ENCODE measurements at regions not wholly inside any gene's neighbourhood (a gene's known extent, or its start where the extent isn't known, plus 50 kb on each side); places are given as distances from the start of the nearest gene placed in this dataset.

- WGBS, 2 donors, result 83 to 84% methylated on average over 4 of the region's 4 CpGs
- no peak overlapping the region for H3K4me3 ChIP-seq (replicated peaks in 1 of 3)
Observed at GRCh38 chr1:193762236-193762635, 575.8 kb upstream of the B3GALT2 start.

GRCh38 chr1:193755441-193755840, 569.0 kb upstream of the B3GALT2 start:
- Histone ChIP-seq H3K27ac (no peak overlapping the region), H3K4me1 (no peaks in the 10 kb centered on the region), H3K27me3 (no peaks in the 10 kb centered on the region), H3K9me3 (no peaks in the 10 kb centered on the region), H3K4me3 (replicated peaks in 1 of 3) (no peak overlapping the region), H3K36me3 (no peaks in the 10 kb centered on the region)
- no peak for DNase-seq
- TF ChIP-seq CTCF (IDR thresholded peaks at IDR 0.05) (no peak), POLR2A (IDR thresholded peaks at IDR 0.05) (no peak)
- intact Hi-C loops (cut with DNase I), result no loop called here
- WGBS, 2 donors, result 82 to 84% methylated on average over 2 of the region's 2 CpGs

More at GRCh38 chr1:193762236-193762635, 575.8 kb upstream of the B3GALT2 start:
- no peak for DNase-seq
- H3K27me3 ChIP-seq, result no peaks in the 10 kb centered on the region
- no peak overlapping the region for H3K27ac ChIP-seq
- H3K36me3 ChIP-seq, result no peaks in the 10 kb centered on the region
- TF ChIP-seq POLR2A (IDR thresholded peaks at IDR 0.05) (no peak), CTCF (IDR thresholded peaks at IDR 0.05) (no peak)
- no peaks in the 10 kb centered on the region for H3K9me3 ChIP-seq
- intact Hi-C loops (cut with DNase I), result no loop called here
- no peaks in the 10 kb centered on the region for H3K4me1 ChIP-seq

- intact Hi-C loops (cut with DNase I), result no loop called here
- no peak for DNase-seq
- no peaks in the 10 kb centered on the region for H3K4me1 ChIP-seq
- H3K27ac ChIP-seq, result no peak overlapping the region
- WGBS, 2 donors, result 94 to 97% methylated on average over 1 of the region's 1 CpG
- no peak overlapping the region for H3K4me3 ChIP-seq (replicated peaks in 1 of 3)
- no peaks in the 10 kb centered on the region for H3K9me3 ChIP-seq
- H3K27me3 ChIP-seq, result no peaks in the 10 kb centered on the region
- H3K36me3 ChIP-seq, result no peaks in the 10 kb centered on the region
- TF ChIP-seq POLR2A (IDR thresholded peaks at IDR 0.05), result no peak
- TF ChIP-seq CTCF (IDR thresholded peaks at IDR 0.05), result peak in 1 of 6 experiments; percentile 27
Observed at GRCh38 chr1:193754732-193755427, 568.5 kb upstream of the B3GALT2 start.

- H3K4me3 ChIP-seq (replicated peaks in 1 of 3), result no peak overlapping the region
- H3K27me3 ChIP-seq, result no peaks in the 10 kb centered on the region
- WGBS, 2 donors, result 96% methylated on average over 2 of the region's 2 CpGs
- H3K36me3 ChIP-seq, result no peaks in the 10 kb centered on the region
- DNase-seq, result no peak
- TF ChIP-seq POLR2A (IDR thresholded peaks at IDR 0.05) (no peak), CTCF (IDR thresholded peaks at IDR 0.05) (no peak)
- H3K9me3 ChIP-seq, result no peaks in the 10 kb centered on the region
- H3K27ac ChIP-seq, result no peak overlapping the region
- no peaks in the 10 kb centered on the region for H3K4me1 ChIP-seq
- intact Hi-C loops (cut with DNase I), result no loop called here
Observed at GRCh38 chr1:193754151-193754550, 567.7 kb upstream of the B3GALT2 start.

GRCh38 chr1:193753038-193753756, 566.8 kb upstream of the B3GALT2 start:
- DNase-seq, result no peak
- H3K9me3 ChIP-seq, result no peaks in the 10 kb centered on the region
- 71 to 78% methylated on average over 5 of the region's 5 CpGs for WGBS, 2 donors
- H3K27ac ChIP-seq, result no peak overlapping the region
- H3K36me3 ChIP-seq, result no peaks in the 10 kb centered on the region
- no peak for TF ChIP-seq POLR2A (IDR thresholded peaks at IDR 0.05)
- no peak for TF ChIP-seq CTCF (IDR thresholded peaks at IDR 0.05)
- H3K4me3 ChIP-seq (replicated peaks in 1 of 3), result no peak overlapping the region
- intact Hi-C loops (cut with DNase I), result no loop called here
- H3K4me1 ChIP-seq, result no peaks in the 10 kb centered on the region
- H3K27me3 ChIP-seq, result no peaks in the 10 kb centered on the region

Data from thyroid gland (tissue), 4 donors.